GM06990 (cell line): ENCODE measurements at regions not wholly inside any gene's neighbourhood (a gene's known extent, or its start where the extent isn't known, plus 50 kb on each side); places are given as distances from the start of the nearest gene placed in this dataset.

ENCODE experiments used
- DNase-seq: peaks from one replicate; pipeline ENCODE4 v3.0.0-alpha.2; 2011; ENCODE audit not compliant: insufficient read length; ENCODE audit errors: extremely low read depth
- H3K27me3 ChIP-seq: replicated peaks from 2 replicates; pipeline ENCODE4 v1.6.0; 2011; ENCODE audit warnings: low read length; ENCODE audit not compliant: control insufficient read depth, insufficient read depth
- H3K36me3 ChIP-seq: 2 replicates; pipeline ENCODE4 v1.5.1; 2011; ENCODE audit warnings: low read length; ENCODE audit not compliant: control insufficient read depth, insufficient read depth
- H3K4me3 ChIP-seq: replicated peaks from 2 replicates; pipeline ENCODE4 v1.5.1; 2011; ENCODE audit warnings: low read depth, mild to moderate bottlenecking, control low read depth, low read length
- TF ChIP-seq, protein P1 (sequence below): IDR thresholded peaks from 2 replicates; pipeline ENCODE4 v1.5.1; 2011; ENCODE audit warnings: low read length, control low read depth, mild to moderate bottlenecking, inconsistent platforms; ENCODE audit not compliant: insufficient read depth, poor library complexity, severe bottlenecking

DNA sequence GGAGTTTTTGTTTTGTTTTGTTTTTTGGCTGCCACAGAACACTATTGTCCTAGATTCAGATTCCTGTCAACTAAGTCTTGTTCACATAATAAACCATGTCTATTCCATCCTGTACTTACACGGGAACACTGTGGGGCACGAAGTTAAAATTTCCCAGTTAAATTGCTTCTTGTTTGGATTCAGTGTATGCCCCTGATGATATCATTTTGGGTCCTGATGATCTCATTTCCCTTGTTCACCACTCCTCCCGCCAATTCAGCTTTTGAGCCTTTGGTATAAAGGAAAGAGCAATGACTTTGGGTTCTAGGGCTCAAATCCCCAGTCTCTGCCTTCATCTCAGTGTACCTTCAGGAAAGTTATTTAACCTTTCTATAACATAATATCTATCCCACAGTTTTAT is 333.5 kb downstream of the FBXW7 start:
- no peak overlapping the region for H3K4me3 ChIP-seq
- H3K27me3 ChIP-seq, result no peaks in the 10 kb centered on the region
- TF ChIP-seq, protein P1, sequence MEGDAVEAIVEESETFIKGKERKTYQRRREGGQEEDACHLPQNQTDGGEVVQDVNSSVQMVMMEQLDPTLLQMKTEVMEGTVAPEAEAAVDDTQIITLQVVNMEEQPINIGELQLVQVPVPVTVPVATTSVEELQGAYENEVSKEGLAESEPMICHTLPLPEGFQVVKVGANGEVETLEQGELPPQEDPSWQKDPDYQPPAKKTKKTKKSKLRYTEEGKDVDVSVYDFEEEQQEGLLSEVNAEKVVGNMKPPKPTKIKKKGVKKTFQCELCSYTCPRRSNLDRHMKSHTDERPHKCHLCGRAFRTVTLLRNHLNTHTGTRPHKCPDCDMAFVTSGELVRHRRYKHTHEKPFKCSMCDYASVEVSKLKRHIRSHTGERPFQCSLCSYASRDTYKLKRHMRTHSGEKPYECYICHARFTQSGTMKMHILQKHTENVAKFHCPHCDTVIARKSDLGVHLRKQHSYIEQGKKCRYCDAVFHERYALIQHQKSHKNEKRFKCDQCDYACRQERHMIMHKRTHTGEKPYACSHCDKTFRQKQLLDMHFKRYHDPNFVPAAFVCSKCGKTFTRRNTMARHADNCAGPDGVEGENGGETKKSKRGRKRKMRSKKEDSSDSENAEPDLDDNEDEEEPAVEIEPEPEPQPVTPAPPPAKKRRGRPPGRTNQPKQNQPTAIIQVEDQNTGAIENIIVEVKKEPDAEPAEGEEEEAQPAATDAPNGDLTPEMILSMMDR, result no peak
- H3K36me3 ChIP-seq, result no peaks in the 10 kb centered on the region
- no peak for DNase-seq

- no peak for DNase-seq
- H3K27me3 ChIP-seq, result no peaks in the 10 kb centered on the region
- no peak overlapping the region for H3K4me3 ChIP-seq
- TF ChIP-seq, protein P1, result no peak
- H3K36me3 ChIP-seq, result no peaks in the 10 kb centered on the region
These were observed 335.2 kb downstream of the FBXW7 start for GRCh38 chr4:152200511-152201333.

DNA sequence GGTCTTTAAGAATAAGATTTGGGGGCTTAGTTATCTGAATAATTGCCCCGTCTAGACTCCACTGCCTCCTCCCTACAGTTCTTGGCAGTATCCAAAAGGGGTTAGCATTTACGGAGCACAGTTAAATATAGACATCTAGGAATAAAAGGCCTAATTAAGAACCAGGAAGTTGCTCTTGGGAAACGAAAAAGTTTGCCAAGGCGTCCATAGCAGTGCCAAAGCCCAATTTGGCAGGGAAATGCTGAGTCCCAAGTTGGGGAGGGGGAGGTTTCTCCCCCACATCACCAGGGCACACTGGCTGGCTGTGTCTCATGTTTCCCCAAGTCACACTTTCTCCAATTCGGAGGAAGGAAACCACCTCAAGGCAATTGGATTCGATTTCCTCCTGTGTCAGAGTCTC is 338.7 kb downstream of the FBXW7 start:
- H3K36me3 ChIP-seq, result no peaks in the 10 kb centered on the region
- H3K27me3 ChIP-seq, result no peaks in the 10 kb centered on the region
- H3K4me3 ChIP-seq, result no peak overlapping the region
- DNase-seq, result no peak
- TF ChIP-seq, protein P1, result no peak

GRCh38 chr4:152195888-152196287 is 340.0 kb downstream of the FBXW7 start:
- no peak for DNase-seq
- Histone ChIP-seq H3K4me3 (no peak overlapping the region), H3K36me3 (no peaks in the 10 kb centered on the region), H3K27me3 (no peaks in the 10 kb centered on the region)
- TF ChIP-seq, protein P1, result no peak

DNA sequence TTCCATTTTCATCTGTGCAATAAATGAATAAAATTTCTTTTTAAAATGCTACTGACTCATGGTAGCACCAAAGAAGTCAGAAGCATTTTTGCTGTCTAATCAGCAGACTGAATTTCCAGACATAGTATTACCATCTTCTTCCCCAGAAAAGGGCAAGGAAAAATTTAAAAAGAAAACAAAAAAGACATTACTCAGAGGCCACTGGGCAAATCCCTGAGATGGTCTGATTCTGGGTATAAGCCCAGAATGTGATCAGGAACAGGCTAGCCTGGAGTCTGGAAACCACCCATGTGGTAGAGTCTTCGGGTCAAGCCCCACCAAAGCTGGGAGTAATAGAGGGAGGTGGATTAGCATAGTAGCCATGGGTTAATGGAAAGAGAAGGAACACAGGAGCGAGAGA is 342.8 kb downstream of the FBXW7 start:
- H3K36me3 ChIP-seq, result no peaks in the 10 kb centered on the region
- H3K27me3 ChIP-seq, result no peaks in the 10 kb centered on the region
- TF ChIP-seq, protein P1, result no peak
- no peak overlapping the region for H3K4me3 ChIP-seq
- no peak for DNase-seq
